ENCODE measurements at regions not wholly inside any gene's neighbourhood (a gene's known extent, or its start where the extent isn't known, plus 50 kb on each side); places are given as distances from the start of the nearest gene placed in this dataset.

DNA sequence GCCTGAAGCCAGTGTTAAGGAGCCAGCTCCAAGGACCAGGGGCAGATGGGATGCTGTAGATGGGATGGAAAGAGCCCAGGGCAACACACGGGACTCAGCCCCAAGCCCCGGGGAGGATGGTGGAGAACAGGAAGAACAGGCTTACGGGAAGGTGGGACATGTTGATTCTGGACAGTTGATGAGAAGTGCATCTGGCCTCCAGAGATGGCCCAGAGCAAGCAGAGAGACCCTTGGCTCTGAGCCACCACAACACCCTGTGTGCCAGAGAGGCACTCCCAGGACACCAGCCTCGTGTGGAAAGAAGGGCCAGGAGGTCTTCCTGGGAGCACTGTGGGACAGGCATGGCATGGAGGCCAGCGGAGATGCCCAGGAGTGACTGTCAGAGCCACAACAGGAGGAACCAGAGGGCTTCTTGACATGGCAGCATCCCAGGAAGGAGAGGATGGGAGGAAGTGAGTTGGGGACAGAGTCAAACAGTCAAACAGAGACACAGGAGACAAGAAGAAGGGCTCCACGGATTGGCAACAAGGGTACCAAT, 156.3 kb upstream of the MVB12B start:
- ATAC-seq (no peak), DNase-seq (ENCODE audit: low read depth, low spot score) (no peak), FAIRE-seq (no peak)
- in situ Hi-C loops (cut with MboI) (no loop called here), intact Hi-C loops (cut with micrococcal nuclease; ENCODE audit: unreplicated experiment) (no loop called here)
- Histone ChIP-seq H2AFZ (ENCODE audit: control insufficient read depth, low read depth, low read length) (no peak overlapping the region), H3K9ac (ENCODE audit: control insufficient read depth, insufficient read depth, low read length) (no peak overlapping the region), H3K27me3 (replicated peaks in 1 of 2; ENCODE audit: control insufficient read depth in 2 of 2, insufficient read depth in 2 of 2, low read length in 1 of 2) (peaks cover 3 to 6% of the 10 kb centered on the region in 2 experiments), H3K27ac (ENCODE audit: control insufficient read depth, insufficient read depth) (no peak overlapping the region), H3K4me2 (ENCODE audit: control insufficient read depth, insufficient read depth) (no peak overlapping the region), H3K79me2 (ENCODE audit: control insufficient read depth, insufficient read depth, low read length) (no peaks in the 10 kb centered on the region), H3K36me3 (ENCODE audit: control insufficient read depth in 2 of 2, insufficient read depth in 2 of 2, low read length in 1 of 2) (no peaks in the 10 kb centered on the region), H3K4me1 (ENCODE audit: control insufficient read depth, insufficient read depth, low read length) (no peaks in the 10 kb centered on the region), H4K20me1 (ENCODE audit: control insufficient read depth, insufficient read depth) (no peaks in the 10 kb centered on the region), H3K4me3 (no peak overlapping the region), H3K9me3 (replicated peaks; ENCODE audit: control insufficient read depth, insufficient read depth, low read length) (no peaks in the 10 kb centered on the region)
- CTCF ChIA-PET = no interaction called here
- RAD21 ChIA-PET (ENCODE audit: unreplicated experiment) = no interaction called here
- POLR2A ChIA-PET = no interaction called here
- SMC1A ChIA-PET (ENCODE audit: uncharacterized antibody, unreplicated experiment) = no interaction called here
- 12% methylated on average over 6 of the region's 6 CpGs for WGBS (ENCODE audit: insufficient coverage, insufficient replicate concordance, low lambda C conversion rate, missing lambda C conversion rate)
- TF ChIP-seq, protein P1, sequence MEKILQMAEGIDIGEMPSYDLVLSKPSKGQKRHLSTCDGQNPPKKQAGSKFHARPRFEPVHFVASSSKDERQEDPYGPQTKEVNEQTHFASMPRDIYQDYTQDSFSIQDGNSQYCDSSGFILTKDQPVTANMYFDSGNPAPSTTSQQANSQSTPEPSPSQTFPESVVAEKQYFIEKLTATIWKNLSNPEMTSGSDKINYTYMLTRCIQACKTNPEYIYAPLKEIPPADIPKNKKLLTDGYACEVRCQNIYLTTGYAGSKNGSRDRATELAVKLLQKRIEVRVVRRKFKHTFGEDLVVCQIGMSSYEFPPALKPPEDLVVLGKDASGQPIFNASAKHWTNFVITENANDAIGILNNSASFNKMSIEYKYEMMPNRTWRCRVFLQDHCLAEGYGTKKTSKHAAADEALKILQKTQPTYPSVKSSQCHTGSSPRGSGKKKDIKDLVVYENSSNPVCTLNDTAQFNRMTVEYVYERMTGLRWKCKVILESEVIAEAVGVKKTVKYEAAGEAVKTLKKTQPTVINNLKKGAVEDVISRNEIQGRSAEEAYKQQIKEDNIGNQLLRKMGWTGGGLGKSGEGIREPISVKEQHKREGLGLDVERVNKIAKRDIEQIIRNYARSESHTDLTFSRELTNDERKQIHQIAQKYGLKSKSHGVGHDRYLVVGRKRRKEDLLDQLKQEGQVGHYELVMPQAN (conservative IDR thresholded peaks at IDR 0.05) = no peak
- TF ChIP-seq, protein P2, sequence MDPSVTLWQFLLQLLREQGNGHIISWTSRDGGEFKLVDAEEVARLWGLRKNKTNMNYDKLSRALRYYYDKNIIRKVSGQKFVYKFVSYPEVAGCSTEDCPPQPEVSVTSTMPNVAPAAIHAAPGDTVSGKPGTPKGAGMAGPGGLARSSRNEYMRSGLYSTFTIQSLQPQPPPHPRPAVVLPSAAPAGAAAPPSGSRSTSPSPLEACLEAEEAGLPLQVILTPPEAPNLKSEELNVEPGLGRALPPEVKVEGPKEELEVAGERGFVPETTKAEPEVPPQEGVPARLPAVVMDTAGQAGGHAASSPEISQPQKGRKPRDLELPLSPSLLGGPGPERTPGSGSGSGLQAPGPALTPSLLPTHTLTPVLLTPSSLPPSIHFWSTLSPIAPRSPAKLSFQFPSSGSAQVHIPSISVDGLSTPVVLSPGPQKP (IDR thresholded peaks at IDR 0.05; ENCODE audit: low read depth, low read length) = no peak
- no peak for TF ChIP-seq GATAD2B (conservative IDR thresholded peaks at IDR 0.05; ENCODE audit: low read depth)
- no peak for TF ChIP-seq JUND (IDR thresholded peaks at IDR 0.05; ENCODE audit: low read depth, low read length)
- no peak for TF ChIP-seq BCL11A (IDR thresholded peaks at IDR 0.05; ENCODE audit: low read depth, low read length)
- TF ChIP-seq KAT2A (conservative IDR thresholded peaks at IDR 0.05; ENCODE audit: control insufficient read depth, low read depth, low read length) = no peak
- TF ChIP-seq, protein P3, sequence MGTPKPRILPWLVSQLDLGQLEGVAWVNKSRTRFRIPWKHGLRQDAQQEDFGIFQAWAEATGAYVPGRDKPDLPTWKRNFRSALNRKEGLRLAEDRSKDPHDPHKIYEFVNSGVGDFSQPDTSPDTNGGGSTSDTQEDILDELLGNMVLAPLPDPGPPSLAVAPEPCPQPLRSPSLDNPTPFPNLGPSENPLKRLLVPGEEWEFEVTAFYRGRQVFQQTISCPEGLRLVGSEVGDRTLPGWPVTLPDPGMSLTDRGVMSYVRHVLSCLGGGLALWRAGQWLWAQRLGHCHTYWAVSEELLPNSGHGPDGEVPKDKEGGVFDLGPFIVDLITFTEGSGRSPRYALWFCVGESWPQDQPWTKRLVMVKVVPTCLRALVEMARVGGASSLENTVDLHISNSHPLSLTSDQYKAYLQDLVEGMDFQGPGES (IDR thresholded peaks at IDR 0.05) = no peak
- TF ChIP-seq, protein P4, sequence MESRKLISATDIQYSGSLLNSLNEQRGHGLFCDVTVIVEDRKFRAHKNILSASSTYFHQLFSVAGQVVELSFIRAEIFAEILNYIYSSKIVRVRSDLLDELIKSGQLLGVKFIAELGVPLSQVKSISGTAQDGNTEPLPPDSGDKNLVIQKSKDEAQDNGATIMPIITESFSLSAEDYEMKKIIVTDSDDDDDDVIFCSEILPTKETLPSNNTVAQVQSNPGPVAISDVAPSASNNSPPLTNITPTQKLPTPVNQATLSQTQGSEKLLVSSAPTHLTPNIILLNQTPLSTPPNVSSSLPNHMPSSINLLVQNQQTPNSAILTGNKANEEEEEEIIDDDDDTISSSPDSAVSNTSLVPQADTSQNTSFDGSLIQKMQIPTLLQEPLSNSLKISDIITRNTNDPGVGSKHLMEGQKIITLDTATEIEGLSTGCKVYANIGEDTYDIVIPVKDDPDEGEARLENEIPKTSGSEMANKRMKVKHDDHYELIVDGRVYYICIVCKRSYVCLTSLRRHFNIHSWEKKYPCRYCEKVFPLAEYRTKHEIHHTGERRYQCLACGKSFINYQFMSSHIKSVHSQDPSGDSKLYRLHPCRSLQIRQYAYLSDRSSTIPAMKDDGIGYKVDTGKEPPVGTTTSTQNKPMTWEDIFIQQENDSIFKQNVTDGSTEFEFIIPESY (IDR thresholded peaks at IDR 0.05) = no peak
- no peak for TF ChIP-seq SMC3 (IDR thresholded peaks at IDR 0.05; ENCODE audit: borderline replicate concordance, low read length)
- no peak for TF ChIP-seq CREB1 (IDR thresholded peaks at IDR 0.05; ENCODE audit: low read depth)
- TF ChIP-seq POU2F2 (IDR thresholded peaks at IDR 0.05; ENCODE audit: borderline replicate concordance, low read depth, low read length) = no peak
- no TSS peak for BruUV-seq (replicated peaks)

Measured in GM12878 (cell line).